Activated effector memory CD4-positive, alpha-beta T cell treated with Interleukin-2 at 50 U/mL for 16 hours (primary cell): ENCODE measurements at regions not wholly inside any gene's neighbourhood (a gene's known extent, or its start where the extent isn't known, plus 50 kb on each side); places are given as distances from the start of the nearest gene placed in this dataset.

Experiments
- DNase-seq: peaks from one replicate; pipeline ENCODE4 v3.0.0-alpha.2; 2020

DNA sequence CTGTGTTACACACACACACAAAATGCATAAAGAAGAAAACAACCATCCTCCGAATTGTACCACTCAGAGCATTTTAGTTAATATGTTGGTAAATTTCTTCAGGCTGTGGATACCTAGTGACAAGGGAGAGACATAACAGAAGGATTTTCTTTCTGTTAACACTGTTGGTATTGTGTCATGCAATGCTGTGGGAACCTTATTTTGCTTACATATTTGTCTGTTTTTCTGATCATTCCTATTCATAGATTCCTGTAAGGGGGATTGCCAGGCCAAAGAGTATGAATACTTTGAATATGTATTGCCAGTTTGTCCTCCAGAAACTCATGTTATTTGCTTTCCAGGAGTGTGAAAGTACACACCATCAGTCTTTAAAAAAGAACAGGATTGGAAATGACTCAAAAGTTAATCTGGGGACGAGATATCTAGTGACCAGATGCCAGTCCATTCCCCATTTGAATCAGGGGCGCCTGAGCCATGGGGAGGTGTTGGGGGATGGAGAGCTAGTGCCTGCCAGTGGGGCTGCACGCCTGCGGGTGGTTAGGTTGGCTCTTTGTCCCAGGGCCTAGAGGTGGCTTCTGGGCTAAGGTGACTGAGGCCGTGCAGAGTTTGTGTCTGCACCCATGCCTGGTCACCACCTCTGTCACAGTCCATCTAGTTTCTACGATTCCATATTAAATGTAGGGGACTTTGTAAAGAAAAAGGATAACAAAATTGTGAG lies 142.0 kb downstream of the PTPN20 start:
- DNase-seq: no peak

DNA sequence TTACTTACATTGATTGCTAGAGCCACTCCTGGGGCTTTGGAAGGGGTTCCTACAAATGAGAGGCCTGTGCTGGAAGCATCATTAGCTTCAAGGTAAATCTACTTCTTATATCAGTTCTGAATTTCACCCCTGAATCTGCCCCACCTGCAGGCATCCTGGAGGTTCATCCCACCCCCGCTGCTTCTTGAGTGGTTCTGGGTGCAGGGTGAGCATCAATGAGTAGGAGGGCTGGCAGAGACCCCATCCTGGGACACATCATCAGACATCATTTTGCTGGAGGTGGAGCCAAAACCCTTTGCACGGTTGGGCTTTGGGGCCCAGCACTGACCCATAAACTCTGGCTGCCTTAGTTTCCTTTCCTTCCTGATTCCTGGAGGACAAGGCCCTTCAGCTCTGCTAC lies 143.7 kb downstream of the PTPN20 start:
- DNase-seq: no peak

DNA sequence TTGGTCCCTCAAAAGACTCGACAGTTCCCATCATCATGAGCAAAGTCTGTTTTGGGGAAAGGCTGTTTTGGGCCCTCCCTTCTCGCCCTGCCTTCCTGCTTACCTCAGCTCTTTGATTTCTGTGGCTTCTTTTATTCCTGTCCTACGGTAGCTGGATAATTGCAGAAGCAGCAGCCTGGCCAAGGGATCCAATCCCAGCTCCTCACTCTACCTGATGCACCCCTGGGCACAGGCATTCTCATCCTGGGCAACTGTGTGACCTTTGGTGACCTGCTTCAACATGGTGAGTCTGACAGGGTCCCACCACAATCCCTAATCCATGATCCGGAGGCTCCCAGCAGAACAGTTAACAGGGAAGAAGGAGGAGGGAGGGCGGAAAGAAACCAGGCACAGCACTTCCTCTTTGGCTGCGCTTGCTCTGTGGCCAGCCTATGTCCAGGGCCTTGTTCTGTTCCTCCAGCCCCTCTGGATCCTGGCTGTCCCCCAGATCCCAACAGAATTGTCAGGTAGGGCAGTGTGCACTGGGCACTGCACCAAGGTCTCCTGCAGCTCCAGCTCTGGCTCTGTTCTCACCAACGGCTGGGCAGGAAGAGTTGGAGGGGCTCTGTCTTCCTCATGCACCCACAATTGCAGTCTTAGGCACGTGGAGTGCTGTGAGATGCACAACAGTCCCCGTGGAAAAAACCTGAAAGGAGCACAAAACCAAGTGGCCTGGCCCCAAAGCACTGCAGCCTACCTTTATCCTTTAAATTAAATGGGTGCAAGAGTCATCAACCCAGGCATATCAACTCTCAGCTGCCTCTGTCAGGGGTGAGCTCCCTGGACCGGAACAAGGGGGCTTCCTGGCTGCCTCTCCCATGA lies 144.4 kb downstream of the PTPN20 start:
- DNase-seq: no peak

DNA sequence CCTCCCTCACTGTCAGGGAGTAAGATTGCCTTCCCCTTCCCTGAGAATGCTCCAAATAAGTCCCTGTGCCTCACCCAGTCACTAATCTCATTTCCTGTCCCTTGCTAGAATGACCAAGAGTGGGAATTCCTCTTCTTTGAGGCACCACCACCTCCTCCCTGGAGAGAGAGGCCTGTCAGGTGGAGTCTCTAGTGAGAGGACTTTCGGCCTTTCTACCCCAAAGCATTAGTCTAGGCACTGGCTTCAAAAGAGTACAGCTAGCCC lies 145.0 kb downstream of the PTPN20 start:
- no peak for DNase-seq

DNA sequence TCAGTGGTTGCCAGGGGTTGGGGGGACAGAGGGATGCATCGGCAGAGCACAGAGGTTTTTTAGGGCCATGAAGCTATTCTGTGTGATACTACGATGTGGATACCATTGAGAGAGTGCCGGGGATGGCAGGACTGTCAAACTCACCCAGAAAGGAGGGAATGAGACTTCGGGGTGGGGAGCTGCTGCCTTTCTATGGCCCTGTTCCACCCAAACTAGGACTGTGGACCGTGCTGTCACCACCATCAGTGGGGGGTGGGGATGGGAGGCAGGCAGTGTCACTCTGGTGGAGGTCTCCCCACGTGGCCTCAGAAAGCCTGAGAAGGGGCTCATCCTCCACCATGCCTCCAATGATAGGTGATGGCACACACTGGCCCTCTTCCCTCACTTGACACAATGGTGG lies 146.2 kb downstream of the PTPN20 start:
- no peak for DNase-seq

DNA sequence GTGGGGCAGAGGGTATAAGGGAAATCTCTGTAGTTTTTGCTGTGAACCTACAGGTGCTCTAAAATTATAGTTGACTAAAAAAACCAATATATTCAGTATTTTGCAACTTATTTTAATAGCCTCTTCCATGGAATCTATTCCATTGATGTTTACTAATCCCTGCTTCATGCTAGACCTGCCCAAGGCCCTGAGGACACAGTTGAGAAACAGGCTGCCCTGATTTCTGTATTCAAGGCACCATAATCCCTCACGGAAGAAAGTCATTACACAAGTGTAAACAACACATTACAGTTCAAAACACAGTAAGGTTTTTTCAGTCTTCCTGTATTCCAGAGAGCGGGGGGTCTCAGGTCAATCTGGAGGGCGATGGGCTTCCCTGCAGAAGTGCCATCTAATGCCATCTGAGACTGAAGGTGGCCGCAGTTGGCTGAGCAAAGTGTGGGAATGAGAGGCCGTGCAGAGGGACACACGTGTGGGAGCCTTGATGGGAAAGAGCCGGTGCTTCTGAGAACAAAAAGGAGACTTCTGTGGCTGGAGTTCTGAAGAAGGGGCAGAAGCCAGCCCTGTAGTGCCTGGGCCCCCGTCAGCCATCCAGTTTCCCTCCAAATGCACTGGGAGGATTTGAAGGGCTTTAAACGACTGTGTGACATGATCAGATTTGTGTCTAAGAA lies 146.9 kb downstream of the PTPN20 start:
- DNase-seq: no peak

DNA sequence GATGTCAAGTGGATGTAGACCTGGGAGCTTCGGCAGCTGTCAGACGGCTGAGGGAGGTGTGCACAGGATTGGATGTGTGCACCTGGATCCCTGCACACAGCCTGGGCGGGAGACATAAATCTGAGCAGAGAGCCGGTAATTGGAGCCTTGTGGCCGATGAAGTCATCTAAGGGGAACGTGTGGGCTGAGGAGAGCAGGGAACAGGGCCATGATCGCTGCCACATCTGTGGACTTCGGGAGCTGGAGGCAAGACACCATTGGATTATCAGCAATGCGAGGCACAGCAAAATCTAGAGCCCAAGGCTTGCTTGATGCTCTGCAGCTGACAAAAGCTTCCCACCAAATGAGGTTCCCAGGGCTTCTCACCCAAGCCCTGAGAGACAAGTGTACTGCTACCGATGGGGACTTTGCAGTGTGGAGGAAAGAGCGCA lies 147.7 kb downstream of the PTPN20 start:
- DNase-seq: no peak

DNA sequence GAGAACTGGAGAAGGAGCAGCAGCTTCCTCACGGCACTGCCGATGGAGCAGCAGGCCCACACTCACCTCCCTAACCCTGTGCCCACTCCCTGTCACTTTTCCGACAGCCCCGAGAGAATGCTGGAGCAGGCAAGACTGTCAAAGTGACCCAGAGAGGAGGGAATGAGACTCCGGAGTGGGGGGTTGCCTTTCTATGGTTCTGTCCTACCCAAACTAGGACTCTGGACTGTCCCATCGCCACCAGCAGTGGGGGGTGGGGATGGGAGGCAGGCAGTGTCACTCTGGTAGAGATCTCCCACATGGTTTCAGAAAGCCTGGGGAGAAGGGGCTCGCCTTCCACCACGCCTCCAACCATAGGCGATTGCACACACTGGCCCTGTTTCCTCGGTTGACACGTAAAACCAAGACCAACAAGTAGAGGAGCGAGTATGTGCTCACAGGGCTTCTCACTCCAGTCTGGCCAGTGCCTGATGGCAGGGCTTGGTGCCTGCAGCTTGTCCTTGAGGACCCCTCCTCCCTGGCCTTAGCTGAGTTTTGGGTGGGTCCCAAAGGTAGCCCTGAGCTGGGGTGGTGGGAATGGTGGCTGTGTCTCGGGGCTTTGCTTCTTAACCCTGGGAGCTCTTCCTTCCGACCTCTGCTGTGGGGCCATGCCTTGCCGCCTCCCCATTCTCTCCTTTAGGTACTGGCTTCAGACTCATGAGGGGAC lies 148.5 kb downstream of the PTPN20 start:
- DNase-seq: no peak

DNA sequence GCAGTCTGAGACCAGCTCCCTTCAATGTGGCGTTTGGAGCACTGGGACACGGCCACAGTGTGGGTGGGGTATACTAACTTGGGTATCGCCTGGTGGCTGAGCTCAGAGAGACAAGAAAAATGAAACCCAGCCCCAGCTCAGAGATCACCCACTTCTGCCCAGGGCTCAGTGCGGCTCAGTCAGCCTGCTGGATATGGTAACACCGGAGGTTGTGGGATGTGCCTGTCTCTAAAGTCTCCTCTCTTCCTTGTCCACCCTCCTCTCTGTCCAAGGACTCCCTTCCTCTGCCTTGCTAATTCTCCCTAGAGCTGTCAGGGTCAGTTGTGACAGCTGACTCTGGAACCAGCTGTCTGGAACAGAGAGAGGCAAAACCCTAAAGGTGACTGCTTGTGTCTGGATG lies 149.1 kb downstream of the PTPN20 start:
- DNase-seq: no peak

DNA sequence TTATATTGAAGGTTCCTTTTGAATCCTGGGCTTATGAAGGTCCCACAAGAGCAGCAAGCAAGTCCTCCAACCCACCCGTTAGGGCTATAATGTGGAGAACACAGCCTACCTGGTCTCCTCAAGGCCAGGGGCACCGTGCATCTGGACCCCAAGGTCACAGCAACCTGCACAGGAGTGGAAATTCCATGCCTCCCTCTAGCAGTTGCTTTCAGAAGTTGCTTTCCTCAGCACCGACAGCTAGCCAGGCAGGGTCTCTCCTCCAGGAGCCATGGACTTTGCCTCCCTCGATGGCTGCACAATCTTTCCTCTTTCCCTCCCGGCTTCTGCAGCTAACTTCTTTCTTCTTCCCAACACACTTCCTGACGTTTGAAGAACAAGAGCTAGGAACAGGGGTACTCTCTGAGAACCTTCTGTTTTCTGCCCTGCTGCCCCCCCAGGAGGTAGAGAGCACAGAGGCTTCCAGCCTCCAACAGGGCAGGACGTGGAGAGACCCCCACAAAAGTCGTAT lies 149.8 kb downstream of the PTPN20 start:
- no peak for DNase-seq

DNA sequence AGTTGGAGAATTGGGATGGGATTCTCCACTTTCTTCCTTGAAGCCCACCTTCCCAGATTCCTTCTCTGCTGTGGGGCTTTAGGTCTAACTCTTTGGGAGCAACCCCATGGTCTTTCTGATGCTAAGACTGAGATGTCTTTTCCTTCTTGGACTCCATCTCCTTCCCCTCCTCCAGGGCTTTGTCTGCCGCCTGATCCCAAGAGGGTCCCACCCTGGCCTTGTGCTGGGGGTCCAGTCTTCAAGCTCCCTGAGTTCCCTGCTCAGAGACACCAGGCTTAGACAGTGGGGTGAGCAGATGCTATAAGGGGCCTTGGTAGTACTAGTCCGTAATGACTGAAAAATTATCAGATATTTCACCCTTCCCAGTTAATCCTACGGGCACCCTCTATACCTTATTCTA lies 150.5 kb downstream of the PTPN20 start:
- no peak for DNase-seq

DNA sequence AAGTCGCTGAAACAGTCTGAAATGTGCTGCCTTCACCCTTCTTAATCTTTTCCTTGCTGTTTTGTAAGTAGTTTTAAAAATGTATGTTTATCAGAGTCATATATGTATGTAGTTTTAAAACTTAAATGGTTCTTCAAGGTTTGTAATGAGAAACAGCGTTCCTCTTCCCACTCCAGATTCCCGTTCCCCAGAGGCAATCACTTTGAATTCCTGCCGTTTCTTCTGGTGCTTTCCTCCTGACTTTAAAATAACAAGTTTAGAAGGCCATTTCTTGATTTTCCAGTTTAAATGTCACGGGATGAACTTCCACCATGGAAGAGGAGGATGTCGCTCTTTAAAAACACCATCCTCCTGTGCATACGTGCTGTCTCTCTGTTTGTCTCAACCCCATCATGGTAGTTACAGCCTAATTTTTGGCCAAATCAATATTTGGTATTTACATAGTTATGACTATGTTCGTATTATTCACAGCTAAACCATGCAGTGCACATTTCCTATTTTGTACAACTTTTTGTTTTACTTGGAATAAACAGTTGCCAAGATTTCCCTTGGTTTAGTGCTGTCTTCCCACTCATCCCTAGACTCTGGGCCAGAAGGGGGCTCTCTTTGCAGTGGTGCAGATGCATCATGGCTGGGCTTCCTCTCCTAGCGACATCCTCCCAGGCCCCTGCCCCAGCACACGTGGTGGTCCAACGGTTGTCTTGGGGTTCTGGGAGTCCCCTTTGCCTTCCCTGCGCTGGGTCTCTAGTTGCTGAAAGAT lies 151.4 kb downstream of the PTPN20 start:
- no peak for DNase-seq

DNA sequence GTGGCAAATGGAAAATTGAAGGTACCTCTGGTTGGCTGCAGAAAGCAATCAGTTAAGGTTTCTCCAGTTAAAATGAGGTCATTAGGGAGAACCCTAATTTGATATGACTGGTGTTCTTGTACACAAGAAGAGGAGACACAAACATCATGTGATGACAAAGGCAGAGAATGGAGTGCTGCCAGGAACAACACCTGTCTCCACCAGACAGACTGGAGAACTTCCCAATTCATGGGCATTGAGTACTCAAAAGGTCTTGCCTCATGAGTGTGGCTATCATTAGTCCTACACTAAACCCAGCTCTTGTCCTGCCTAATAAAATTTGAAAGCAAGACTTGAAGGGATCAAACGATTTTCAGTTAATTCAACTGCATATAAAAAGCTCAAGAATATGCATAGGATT lies 152.6 kb downstream of the PTPN20 start:
- no peak for DNase-seq

DNA sequence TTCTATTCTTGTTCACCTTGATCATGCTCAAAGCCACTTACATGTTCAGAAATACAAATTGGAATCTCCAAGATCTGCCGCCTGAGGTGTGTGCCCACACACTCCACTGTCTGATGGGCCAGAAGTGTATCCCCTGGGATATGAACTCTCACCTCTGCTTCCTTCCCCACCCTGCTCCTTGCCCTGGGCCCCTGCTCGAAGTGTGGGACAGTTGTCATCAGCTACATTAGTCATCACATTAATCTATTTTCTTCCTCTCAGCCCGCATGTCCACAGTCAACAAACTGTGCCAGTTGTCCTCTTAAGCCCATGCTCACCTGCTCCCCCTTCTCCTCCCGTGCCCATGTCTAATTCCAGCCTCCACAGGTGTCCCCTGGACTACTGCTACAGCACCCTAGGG lies 154.7 kb downstream of the PTPN20 start:
- no peak for DNase-seq

DNA sequence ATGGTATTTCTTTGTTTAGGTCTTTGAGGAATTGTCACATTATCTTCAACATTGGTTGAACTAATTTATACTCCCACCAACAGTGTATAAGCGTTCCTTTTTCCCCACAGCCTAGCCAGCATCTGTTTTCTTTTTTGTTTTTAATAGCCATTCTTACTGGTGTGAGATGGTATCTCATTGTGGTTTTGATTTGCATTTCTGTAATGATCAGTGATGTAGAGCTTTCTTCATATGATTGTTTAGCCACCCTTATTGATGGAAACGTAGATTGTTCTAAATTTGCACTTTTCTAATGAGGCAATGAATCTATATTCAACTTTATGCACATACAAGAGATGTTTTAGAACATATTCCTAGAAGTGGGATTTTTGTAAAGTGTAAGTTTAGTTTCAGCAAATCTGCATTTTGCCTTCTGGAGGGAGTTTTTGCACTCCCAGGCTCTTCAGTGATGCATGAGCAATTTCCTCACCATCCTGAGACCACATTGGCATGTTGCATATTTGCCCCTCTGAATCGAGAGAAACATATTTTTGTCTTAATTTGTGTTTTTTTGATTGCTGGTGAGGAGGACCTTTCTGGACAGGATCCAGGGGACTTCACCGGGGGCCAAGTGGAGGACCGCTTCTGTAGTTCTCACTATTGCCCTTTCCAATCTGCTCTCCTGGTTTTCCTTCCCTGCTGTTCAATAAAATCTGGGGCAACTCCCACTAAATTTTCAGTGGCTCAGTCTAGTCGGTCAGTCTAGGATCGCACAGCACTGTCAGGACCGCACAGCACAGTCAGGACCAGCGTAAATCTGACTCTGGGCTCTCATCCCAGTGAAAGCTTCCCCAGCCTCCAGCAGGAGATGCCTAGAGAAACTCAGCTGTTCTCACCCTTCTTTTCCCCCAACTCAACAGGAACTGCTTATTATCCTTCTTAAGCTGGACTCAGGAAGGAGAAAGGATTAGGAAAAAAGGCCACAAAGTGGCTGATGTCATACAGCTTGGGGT lies 157.0 kb downstream of the PTPN20 start:
- DNase-seq: no peak

DNA sequence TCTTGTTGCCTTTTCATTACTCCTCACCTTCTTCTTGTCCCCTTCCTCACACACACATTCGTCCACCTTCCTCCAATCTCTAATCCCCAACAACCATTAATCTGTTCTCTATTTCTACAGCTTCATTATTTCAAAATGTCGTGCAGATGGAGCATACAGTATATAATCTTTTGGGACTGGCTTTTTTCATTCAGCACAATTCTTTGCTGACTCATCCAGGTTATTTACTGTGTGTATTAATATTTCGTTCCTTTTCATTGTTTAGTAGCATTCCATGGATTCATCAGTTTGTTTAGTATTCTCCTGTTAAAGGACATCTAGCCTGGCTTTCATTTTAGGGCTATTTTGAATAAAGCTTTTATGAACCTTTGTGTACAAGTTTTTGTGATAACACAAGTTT lies 159.3 kb downstream of the PTPN20 start:
- DNase-seq: no peak

DNA sequence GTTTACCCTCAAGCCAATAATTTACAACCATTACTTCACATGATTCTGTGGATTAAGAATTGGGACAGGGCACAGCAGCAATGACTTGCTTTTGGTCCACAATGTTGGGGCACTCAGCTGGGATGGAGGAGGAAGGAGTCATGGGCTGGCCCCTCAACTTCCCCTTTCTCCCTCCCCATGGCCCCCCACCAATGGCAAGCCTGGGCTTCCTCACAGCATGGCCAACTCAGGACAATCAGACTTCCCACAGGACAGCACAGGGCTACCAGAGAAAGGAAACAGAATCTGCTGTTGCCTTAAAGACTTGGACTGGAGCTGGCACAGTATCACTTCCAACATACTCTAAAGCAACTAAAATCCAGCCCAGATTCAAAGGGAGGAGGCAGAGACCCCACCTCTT lies 160.7 kb downstream of the PTPN20 start:
- no peak for DNase-seq

DNA sequence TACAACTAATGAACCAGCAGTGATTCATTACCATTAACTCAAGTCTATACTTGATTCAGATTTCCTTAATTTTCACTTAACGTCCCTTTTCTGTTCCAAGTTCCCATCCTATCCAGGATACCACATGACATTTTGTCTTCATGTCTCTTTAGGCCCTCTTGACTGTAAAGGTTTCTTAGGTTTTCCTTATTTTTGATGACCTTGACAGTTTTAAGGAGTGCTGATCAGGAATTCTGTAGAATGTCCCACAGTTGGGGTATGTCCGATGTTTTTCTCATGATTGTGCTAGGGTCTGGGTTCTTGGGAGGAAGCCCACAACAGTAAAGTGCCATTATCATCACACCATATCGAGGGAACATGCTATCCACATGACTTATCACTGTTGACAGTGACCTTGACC lies 162.7 kb downstream of the PTPN20 start:
- DNase-seq: no peak

DNA sequence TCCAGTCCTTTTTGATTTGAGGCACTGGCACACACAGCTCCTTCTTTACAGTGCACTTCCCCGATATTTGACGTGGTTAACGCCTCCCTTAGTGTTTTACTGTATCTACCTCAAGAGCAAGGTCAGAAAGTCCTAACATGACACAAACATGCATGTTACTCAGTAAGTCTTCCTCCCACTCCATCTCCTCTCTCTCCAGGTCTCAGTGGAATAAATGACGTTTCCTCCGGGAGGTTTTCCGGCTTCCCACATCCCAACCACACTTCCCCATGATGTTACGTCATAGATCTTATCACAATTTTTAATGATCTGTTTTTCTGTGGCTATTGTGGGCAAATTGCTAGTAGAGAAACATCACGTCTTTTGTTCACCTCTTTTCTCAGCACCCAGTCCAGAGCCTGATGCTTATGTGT lies 165.7 kb downstream of the PTPN20 start:
- no peak for DNase-seq

DNA sequence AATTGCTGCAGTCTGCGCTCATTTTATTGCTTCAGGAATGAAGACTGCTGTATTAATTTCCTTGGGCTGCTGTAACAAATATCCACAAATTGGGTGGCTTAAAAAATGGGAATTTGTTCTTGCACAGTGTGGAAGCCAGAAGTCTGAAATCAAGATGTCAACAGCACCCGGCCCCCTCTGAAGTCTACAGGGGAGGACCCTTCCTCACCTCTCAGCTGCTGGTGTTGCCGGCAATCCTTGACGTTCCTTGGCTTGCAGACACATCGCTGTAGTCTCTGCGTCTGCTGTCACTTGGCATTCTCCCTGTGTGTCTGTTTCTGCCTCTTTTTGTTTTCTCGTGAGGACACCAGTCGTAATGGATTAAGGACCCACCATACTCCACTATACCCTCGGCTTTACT lies 166.2 kb downstream of the PTPN20 start:
- DNase-seq: no peak

DNA sequence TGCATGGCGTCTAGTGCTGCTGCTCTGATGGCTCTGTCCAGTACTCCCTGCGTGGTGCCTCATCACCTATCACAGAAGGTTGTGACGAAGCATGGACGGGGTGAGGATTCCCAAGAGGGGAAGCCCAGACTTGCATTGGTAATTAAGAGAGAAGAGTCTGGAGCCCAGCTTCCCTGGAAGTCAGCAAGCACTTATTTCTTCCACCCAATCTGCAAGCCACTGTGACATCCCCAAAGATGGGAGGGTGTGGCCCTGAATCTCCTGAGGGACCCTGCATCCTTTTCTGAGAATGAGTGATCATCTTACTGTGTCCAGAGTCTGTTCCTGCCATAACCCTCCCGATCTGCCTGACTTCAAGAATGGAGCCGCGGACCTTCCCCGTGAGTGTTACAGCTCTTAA lies 166.7 kb downstream of the PTPN20 start:
- DNase-seq: no peak
